ENCODE measurements at regions not wholly inside any gene's neighbourhood (a gene's known extent, or its start where the extent isn't known, plus 50 kb on each side); places are given as distances from the start of the nearest gene placed in this dataset.

GRCh38 chr15:96402403-96402802 lies 71.9 kb downstream of the NR2F2 start:
- Histone ChIP-seq H3K4me3 (no peak overlapping the region), H3K36me3 (no peaks in the 10 kb centered on the region), H3K4me1 (no peaks in the 10 kb centered on the region), H3K9me3 (no peaks in the 10 kb centered on the region), H3K27ac (no peak overlapping the region), H3K27me3 (peaks cover 0 to 10% of the 10 kb centered on the region in 2 donors)
- intact Hi-C loops (cut with DNase I; ENCODE audit: low total_unique reads) = no loop called here
- DNase-seq (ENCODE audit: low spot score in 2 of 2) = no peak
- no peak for TF ChIP-seq CTCF (IDR thresholded peaks at IDR 0.05)
- TF ChIP-seq POLR2AphosphoS5 (IDR thresholded peaks at IDR 0.05) = no peak
- TF ChIP-seq POLR2A (IDR thresholded peaks at IDR 0.05) = no peak

GRCh38 chr15:96403071-96403470 lies 72.6 kb downstream of the NR2F2 start:
- Histone ChIP-seq H3K27me3 (peaks cover 0 to 16% of the 10 kb centered on the region in 2 donors), H3K9me3 (no peaks in the 10 kb centered on the region), H3K36me3 (no peaks in the 10 kb centered on the region), H3K4me1 (no peaks in the 10 kb centered on the region), H3K27ac (no peak overlapping the region), H3K4me3 (no peak overlapping the region)
- DNase-seq (ENCODE audit: low spot score in 2 of 2) = no peak
- intact Hi-C loops (cut with DNase I; ENCODE audit: low total_unique reads) = no loop called here
- no peak for TF ChIP-seq POLR2A (IDR thresholded peaks at IDR 0.05)
- no peak for TF ChIP-seq CTCF (IDR thresholded peaks at IDR 0.05)
- no peak for TF ChIP-seq POLR2AphosphoS5 (IDR thresholded peaks at IDR 0.05)

GRCh38 chr15:96403932-96404331 lies 73.4 kb downstream of the NR2F2 start:
- Histone ChIP-seq H3K27ac (no peak overlapping the region), H3K36me3 (no peaks in the 10 kb centered on the region), H3K4me1 (no peaks in the 10 kb centered on the region), H3K27me3 (peaks cover 0 to 25% of the 10 kb centered on the region in 2 donors), H3K4me3 (no peak overlapping the region), H3K9me3 (no peaks in the 10 kb centered on the region)
- DNase-seq (ENCODE audit: low spot score in 2 of 2) = no peak
- no peak for TF ChIP-seq POLR2AphosphoS5 (IDR thresholded peaks at IDR 0.05)
- no peak for TF ChIP-seq CTCF (IDR thresholded peaks at IDR 0.05)
- TF ChIP-seq POLR2A (IDR thresholded peaks at IDR 0.05) = no peak
- intact Hi-C loops (cut with DNase I; ENCODE audit: low total_unique reads) = no loop called here

GRCh38 chr15:96404560-96404959 lies 74.1 kb downstream of the NR2F2 start:
- intact Hi-C loops (cut with DNase I; ENCODE audit: low total_unique reads) = no loop called here
- Histone ChIP-seq H3K27ac (no peak overlapping the region), H3K9me3 (no peaks in the 10 kb centered on the region), H3K4me3 (no peak overlapping the region), H3K4me1 (peaks cover 0 to 2% of the 10 kb centered on the region in 2 donors), H3K36me3 (no peaks in the 10 kb centered on the region), H3K27me3 (peaks cover 0 to 31% of the 10 kb centered on the region in 2 donors)
- no peak for TF ChIP-seq CTCF (IDR thresholded peaks at IDR 0.05)
- no peak for TF ChIP-seq POLR2A (IDR thresholded peaks at IDR 0.05)
- TF ChIP-seq POLR2AphosphoS5 (IDR thresholded peaks at IDR 0.05) = no peak
- DNase-seq (ENCODE audit: low spot score in 2 of 2) = no peak

- Histone ChIP-seq H3K27me3 (peaks cover 0 to 48% of the 10 kb centered on the region in 2 donors), H3K4me1 (peaks cover 0 to 2% of the 10 kb centered on the region in 2 donors), H3K36me3 (no peaks in the 10 kb centered on the region), H3K9me3 (no peaks in the 10 kb centered on the region), H3K27ac (no peak overlapping the region), H3K4me3 (no peak overlapping the region)
- TF ChIP-seq CTCF (IDR thresholded peaks at IDR 0.05) (no peak), POLR2A (IDR thresholded peaks at IDR 0.05) (no peak), POLR2AphosphoS5 (IDR thresholded peaks at IDR 0.05) (no peak)
- intact Hi-C loops (cut with DNase I; ENCODE audit: low total_unique reads) = no loop called here
- no peak for DNase-seq (ENCODE audit: low spot score in 2 of 2)
Observed at GRCh38 chr15:96406291-96406690, 75.8 kb downstream of the NR2F2 start.

All from breast epithelium (tissue), 4 donors.